ENCODE measurements at regions not wholly inside any gene's neighbourhood (a gene's known extent, or its start where the extent isn't known, plus 50 kb on each side); places are given as distances from the start of the nearest gene placed in this dataset.
"Not testable (repeated sequence)": the region's sequence is repeated elsewhere in the genome, so short reads cannot be mapped to it uniquely, and the experiment has no call there.

GRCh38 chr18:55685638-55686037 is 97.6 kb upstream of the TCF4 start:
- H3K27me3 Mint-ChIP-seq = no peaks in the 10 kb centered on the region
- H3K27ac Mint-ChIP-seq = no peak overlapping the region
- H3K36me3 Mint-ChIP-seq (ENCODE audit: low read depth) = no peaks in the 10 kb centered on the region
- DNase-seq (no peak), ATAC-seq (no peak)
- intact Hi-C loops (cut with DNase I, micrococcal nuclease) = no loop called here
- H3K9me3 Mint-ChIP-seq (ENCODE audit: low read depth) = no peaks in the 10 kb centered on the region
- H3K4me3 Mint-ChIP-seq = no peak overlapping the region
- ChIA-PET CTCF (no interaction called here), POLR2A (no interaction called here)
- H3K4me1 Mint-ChIP-seq = no peaks in the 10 kb centered on the region

GRCh38 chr18:55672574-55673361 is 84.8 kb upstream of the TCF4 start:
- Mint-ChIP-seq H3K36me3 (ENCODE audit: low read depth) (no peaks in the 10 kb centered on the region), H3K27ac (no peak overlapping the region), H3K4me3 (no peak overlapping the region), H3K27me3 (no peaks in the 10 kb centered on the region), H3K4me1 (no peaks in the 10 kb centered on the region), H3K9me3 (ENCODE audit: low read depth) (peaks cover 6% of the 10 kb centered on the region)
- DNase-seq (no peak), ATAC-seq (no peak)
- intact Hi-C loops (cut with DNase I, micrococcal nuclease) = no loop called here
- POLR2A ChIA-PET = no interaction called here
- CTCF ChIA-PET = no interaction called here

DNA sequence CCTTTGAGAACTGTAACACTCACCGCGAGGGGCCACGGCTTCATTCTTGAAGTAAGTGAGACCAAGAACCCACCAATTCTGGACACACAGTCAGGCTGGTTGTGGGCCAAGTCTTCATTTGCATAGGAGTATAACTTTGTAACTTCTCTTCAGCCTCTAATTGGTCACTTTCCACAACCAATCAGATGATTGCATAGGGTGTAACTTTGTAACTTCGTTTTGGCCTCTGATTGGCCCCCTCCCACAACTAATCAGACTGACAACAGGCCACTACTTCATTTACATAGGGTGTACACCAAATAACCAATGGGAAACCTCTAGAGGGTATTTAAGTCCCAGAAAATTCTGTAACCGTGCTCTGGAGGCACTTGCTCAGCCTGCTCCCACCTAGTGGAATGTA is 77.5 kb upstream of the TCF4 start:
- POLR2A ChIA-PET = no interaction called here
- no peak overlapping the region for H3K27ac Mint-ChIP-seq
- H3K4me3 Mint-ChIP-seq = no peak overlapping the region
- peaks cover 4% of the 10 kb centered on the region for H3K9me3 Mint-ChIP-seq (ENCODE audit: low read depth)
- no peaks in the 10 kb centered on the region for H3K27me3 Mint-ChIP-seq
- no peak for ATAC-seq
- no peaks in the 10 kb centered on the region for H3K4me1 Mint-ChIP-seq
- no peaks in the 10 kb centered on the region for H3K36me3 Mint-ChIP-seq (ENCODE audit: low read depth)
- intact Hi-C loops (cut with DNase I, micrococcal nuclease) = no loop called here
- no peak for DNase-seq
- CTCF ChIA-PET = no interaction called here

GRCh38 chr18:55664758-55665400 is 76.9 kb upstream of the TCF4 start:
- H3K27me3 Mint-ChIP-seq; H3K27ac Mint-ChIP-seq; intact Hi-C loops (cut with DNase I, micrococcal nuclease); POLR2A ChIA-PET; H3K9me3 Mint-ChIP-seq (ENCODE audit: low read depth); H3K36me3 Mint-ChIP-seq (ENCODE audit: low read depth); H3K4me1 Mint-ChIP-seq; ATAC-seq; CTCF ChIA-PET; DNase-seq; H3K4me3 Mint-ChIP-seq: not testable (repeated sequence)

DNA sequence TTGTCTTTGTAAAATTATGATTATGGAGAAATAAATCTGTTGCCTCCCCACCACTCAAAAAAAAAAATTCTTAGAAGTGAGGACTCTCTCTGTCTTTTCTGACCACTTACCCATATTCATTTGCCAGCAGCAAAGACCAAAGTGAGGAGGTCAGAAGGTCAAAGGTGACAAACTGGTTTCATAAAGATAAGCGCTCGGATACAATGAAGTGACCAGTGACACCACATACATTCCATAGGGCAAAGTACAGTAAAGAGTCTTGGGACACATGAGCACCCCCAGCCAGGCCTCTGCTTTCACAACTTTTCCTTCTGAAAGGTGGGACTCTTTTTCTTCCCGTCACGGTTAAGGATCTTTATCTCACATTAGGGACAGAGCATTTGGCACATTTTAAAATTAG is 75.9 kb upstream of the TCF4 start:
- no peaks in the 10 kb centered on the region for H3K27me3 Mint-ChIP-seq
- CTCF ChIA-PET = no interaction called here
- POLR2A ChIA-PET = no interaction called here
- no peaks in the 10 kb centered on the region for H3K36me3 Mint-ChIP-seq (ENCODE audit: low read depth)
- H3K9me3 Mint-ChIP-seq (ENCODE audit: low read depth) = peaks cover 4% of the 10 kb centered on the region
- no peak overlapping the region for H3K4me3 Mint-ChIP-seq
- intact Hi-C loops (cut with DNase I, micrococcal nuclease) = no loop called here
- DNase-seq (no peak), ATAC-seq (no peak)
- no peaks in the 10 kb centered on the region for H3K4me1 Mint-ChIP-seq
- no peak overlapping the region for H3K27ac Mint-ChIP-seq

- ATAC-seq = no peak
- no peaks in the 10 kb centered on the region for H3K4me1 Mint-ChIP-seq
- H3K27ac Mint-ChIP-seq = no peak overlapping the region
- no peak overlapping the region for H3K4me3 Mint-ChIP-seq
- no peaks in the 10 kb centered on the region for H3K9me3 Mint-ChIP-seq (ENCODE audit: low read depth)
- ChIA-PET POLR2A (no interaction called here), CTCF (no interaction called here)
- intact Hi-C loops (cut with DNase I, micrococcal nuclease) = no loop called here
- no peaks in the 10 kb centered on the region for H3K27me3 Mint-ChIP-seq
- H3K36me3 Mint-ChIP-seq (ENCODE audit: low read depth) = no peaks in the 10 kb centered on the region
- no peak for DNase-seq
Observed at GRCh38 chr18:55658598-55658997, 70.6 kb upstream of the TCF4 start.

GRCh38 chr18:55657572-55658331 is 69.8 kb upstream of the TCF4 start:
- POLR2A ChIA-PET = no interaction called here
- no peaks in the 10 kb centered on the region for H3K27me3 Mint-ChIP-seq
- no peaks in the 10 kb centered on the region for H3K4me1 Mint-ChIP-seq
- CTCF ChIA-PET = interaction anchor here (1.0 kb wide), 1 partner anchor 25 kb away, joined by 4 read pairs; no protein-coding TSS in a partner anchor
- H3K36me3 Mint-ChIP-seq (ENCODE audit: low read depth) = no peaks in the 10 kb centered on the region
- H3K27ac Mint-ChIP-seq = no peak overlapping the region
- H3K9me3 Mint-ChIP-seq (ENCODE audit: low read depth) = no peaks in the 10 kb centered on the region
- no peak overlapping the region for H3K4me3 Mint-ChIP-seq
- DNase-seq = no peak
- intact Hi-C loops (cut with DNase I, micrococcal nuclease) = no loop called here
- ATAC-seq = no peak

DNA sequence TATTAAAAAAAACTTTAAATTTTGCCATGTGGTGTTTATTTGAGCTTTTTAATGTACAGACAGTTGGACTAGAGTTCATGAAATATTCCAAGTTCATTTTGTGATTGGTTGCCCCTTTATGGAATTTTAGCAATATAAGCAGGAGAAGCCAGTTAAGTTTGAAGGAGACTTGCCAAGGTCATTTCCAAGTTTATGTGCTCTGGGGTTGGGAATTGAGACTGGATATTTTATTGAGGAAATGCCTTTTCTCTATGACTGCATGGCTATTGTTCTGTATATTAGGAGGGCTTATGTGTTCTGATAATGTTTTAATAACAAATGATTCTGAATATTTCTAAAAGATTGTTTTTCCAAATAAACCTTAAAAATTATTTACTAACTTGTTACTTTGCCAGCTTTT is 67.0 kb upstream of the TCF4 start:
- H3K4me3 Mint-ChIP-seq = no peak overlapping the region
- no peak overlapping the region for H3K27ac Mint-ChIP-seq
- no peaks in the 10 kb centered on the region for H3K27me3 Mint-ChIP-seq
- H3K4me1 Mint-ChIP-seq = no peaks in the 10 kb centered on the region
- DNase-seq = no peak
- H3K9me3 Mint-ChIP-seq (ENCODE audit: low read depth) = peaks cover 2% of the 10 kb centered on the region
- no peak for ATAC-seq
- intact Hi-C loops (cut with DNase I, micrococcal nuclease) = no loop called here
- ChIA-PET POLR2A (no interaction called here), CTCF (no interaction called here)
- H3K36me3 Mint-ChIP-seq (ENCODE audit: low read depth) = no peaks in the 10 kb centered on the region

DNA sequence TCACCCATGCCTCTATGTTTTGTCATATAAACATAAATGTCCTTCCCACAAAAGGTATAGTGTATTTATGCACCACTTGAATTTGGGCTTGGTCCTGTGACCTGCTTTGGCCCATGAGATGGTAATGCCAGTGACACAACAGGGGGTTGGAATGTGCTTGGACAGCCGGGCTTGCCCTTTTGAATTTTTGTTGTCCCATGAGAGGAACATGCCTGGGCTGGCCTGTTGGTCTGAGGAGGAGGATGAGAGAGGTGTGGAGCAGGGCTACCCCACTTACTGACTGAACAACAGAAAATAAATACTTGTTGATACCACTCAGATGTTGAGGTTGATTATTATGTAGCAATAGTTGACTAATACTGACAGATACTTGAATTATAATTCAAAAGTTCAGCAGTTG is 63.2 kb upstream of the TCF4 start:
- ChIA-PET CTCF (no interaction called here), POLR2A (no interaction called here)
- Mint-ChIP-seq H3K4me3 (no peak overlapping the region), H3K27me3 (no peaks in the 10 kb centered on the region), H3K36me3 (ENCODE audit: low read depth) (no peaks in the 10 kb centered on the region), H3K4me1 (no peaks in the 10 kb centered on the region), H3K27ac (no peak overlapping the region), H3K9me3 (ENCODE audit: low read depth) (peaks cover 2% of the 10 kb centered on the region)
- intact Hi-C loops (cut with DNase I, micrococcal nuclease) = no loop called here
- no peak for DNase-seq
- no peak for ATAC-seq

DNA sequence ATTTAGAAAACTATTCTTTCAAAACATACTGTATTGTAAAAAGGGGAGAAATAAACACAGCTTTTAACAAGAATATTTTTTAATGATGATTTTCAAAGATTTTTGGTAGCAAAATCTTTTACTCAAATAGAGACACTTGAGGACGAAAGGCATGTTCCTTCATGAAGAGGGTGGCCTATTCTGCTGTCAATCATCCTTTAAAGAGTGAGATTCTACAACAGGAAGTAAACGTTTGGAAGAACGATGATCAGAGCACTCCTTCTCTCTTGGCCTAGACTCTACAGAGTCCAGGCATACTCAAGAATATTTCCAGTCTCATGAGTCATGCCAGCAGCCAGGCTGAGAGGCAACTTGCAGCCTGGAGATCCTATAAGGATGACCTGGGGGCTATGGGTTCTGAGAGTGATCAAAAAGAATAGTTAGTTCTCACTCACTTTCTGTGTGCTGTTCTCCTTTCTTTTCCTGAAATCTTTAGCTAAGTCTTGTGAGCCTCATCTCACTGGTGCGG is 62.4 kb upstream of the TCF4 start:
- peaks cover 2% of the 10 kb centered on the region for H3K9me3 Mint-ChIP-seq (ENCODE audit: low read depth)
- no peaks in the 10 kb centered on the region for H3K4me1 Mint-ChIP-seq
- H3K27me3 Mint-ChIP-seq = no peaks in the 10 kb centered on the region
- ChIA-PET CTCF (no interaction called here), POLR2A (no interaction called here)
- DNase-seq (no peak), ATAC-seq (no peak)
- no peaks in the 10 kb centered on the region for H3K36me3 Mint-ChIP-seq (ENCODE audit: low read depth)
- intact Hi-C loops (cut with DNase I, micrococcal nuclease) = no loop called here
- no peak overlapping the region for H3K27ac Mint-ChIP-seq
- H3K4me3 Mint-ChIP-seq = no peak overlapping the region

DNA sequence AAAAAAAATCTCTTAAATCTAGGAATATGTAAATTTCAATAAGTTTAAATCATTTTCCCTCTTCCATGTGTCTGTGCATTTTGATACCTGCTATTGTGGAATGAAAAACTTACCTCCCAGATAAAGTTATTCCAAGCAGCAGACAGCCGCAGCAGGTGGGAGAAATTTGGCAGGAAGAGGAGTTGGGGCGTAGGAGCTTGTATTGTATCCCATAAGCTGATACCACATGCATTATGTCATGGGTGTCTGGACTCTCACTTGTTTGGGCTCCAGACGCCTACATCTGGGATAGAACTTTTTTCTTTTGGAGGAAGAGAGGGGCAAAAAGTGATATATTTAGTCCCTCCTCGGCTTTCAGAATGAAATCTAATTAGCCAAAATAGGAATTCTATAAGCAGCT is 59.3 kb upstream of the TCF4 start:
- H3K27ac Mint-ChIP-seq = no peak overlapping the region
- H3K36me3 Mint-ChIP-seq (ENCODE audit: low read depth) = no peaks in the 10 kb centered on the region
- POLR2A ChIA-PET = no interaction called here
- intact Hi-C loops (cut with DNase I, micrococcal nuclease) = no loop called here
- H3K4me3 Mint-ChIP-seq = no peak overlapping the region
- DNase-seq = no peak
- ATAC-seq = no peak
- H3K4me1 Mint-ChIP-seq = no peaks in the 10 kb centered on the region
- peaks cover 2% of the 10 kb centered on the region for H3K9me3 Mint-ChIP-seq (ENCODE audit: low read depth)
- H3K27me3 Mint-ChIP-seq = no peaks in the 10 kb centered on the region
- CTCF ChIA-PET = no interaction called here

DNA sequence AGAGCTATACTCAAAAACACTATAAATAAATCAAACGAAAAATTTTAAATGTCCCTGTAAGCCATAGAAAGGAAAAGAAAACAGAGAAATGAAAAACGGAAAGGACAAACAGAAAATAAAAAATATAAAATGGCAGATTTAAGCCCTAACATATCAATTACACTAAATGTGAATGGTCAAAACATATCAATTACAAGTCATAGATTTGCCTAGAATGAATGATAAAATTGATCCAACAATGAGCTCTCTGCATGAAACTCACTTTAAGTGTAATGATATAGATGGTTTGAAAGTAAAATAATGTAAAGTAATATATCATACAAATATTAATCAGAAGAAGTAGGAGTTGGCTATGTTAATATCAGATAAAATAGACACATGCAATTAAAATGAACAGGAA is 54.2 kb upstream of the TCF4 start:
- ChIA-PET POLR2A (no interaction called here), CTCF (interaction anchor here (1.2 kb wide), 1 partner anchor 199 kb away, joined by 4 read pairs; no protein-coding TSS in a partner anchor)
- H3K4me1 Mint-ChIP-seq = no peaks in the 10 kb centered on the region
- H3K4me3 Mint-ChIP-seq = no peak overlapping the region
- H3K9me3 Mint-ChIP-seq (ENCODE audit: low read depth) = peaks cover 6% of the 10 kb centered on the region
- ATAC-seq (no peak), DNase-seq (no peak)
- intact Hi-C loops (cut with DNase I, micrococcal nuclease) = no loop called here
- H3K36me3 Mint-ChIP-seq (ENCODE audit: low read depth) = no peaks in the 10 kb centered on the region
- H3K27me3 Mint-ChIP-seq = no peaks in the 10 kb centered on the region
- no peak overlapping the region for H3K27ac Mint-ChIP-seq

Measured in activated CD4-positive, alpha-beta T cell treated with anti-CD3 and anti-CD28 coated beads for 36 hours (primary cell).